ENCODE measurements at regions not wholly inside any gene's neighbourhood (a gene's known extent, or its start where the extent isn't known, plus 50 kb on each side); places are given as distances from the start of the nearest gene placed in this dataset.

- no peaks in the 10 kb centered on the region for H3K27me3 ChIP-seq (ENCODE audit: control insufficient read depth in 2 of 2, insufficient read depth in 2 of 2, low read length in 2 of 2)
- CTCF ChIA-PET (ENCODE audit: low intra/inter-chr PET ratio) = no interaction called here
- no peaks in the 10 kb centered on the region for H4K20me1 ChIP-seq (replicated peaks; ENCODE audit: control insufficient read depth, insufficient read depth, low read length)
- POLR2A ChIA-PET = no interaction called here
- no peaks in the 10 kb centered on the region for H3K79me2 ChIP-seq (ENCODE audit: control insufficient read depth, insufficient read depth, low read length)
- in situ Hi-C loops (cut with MboI) (no loop called here), intact Hi-C loops (cut with micrococcal nuclease) (no loop called here)
- no peak overlapping the region for H2AFZ ChIP-seq (ENCODE audit: low read depth, low read length)
- no peaks in the 10 kb centered on the region for H3K9me1 ChIP-seq (ENCODE audit: control insufficient read depth, insufficient read depth, low read length)
- FAIRE-seq = no peak
- no peak overlapping the region for H3K4me2 ChIP-seq (ENCODE audit: insufficient read depth, low read length)
- H3K27ac ChIP-seq (ENCODE audit: extremely low read depth, low read depth, low read length) = no peak overlapping the region
- DNase-seq (ENCODE audit: extremely low read depth in 1 of 4, low spot score in 3 of 4) = no peak
- no peak overlapping the region for H3K4me3 ChIP-seq
- ATAC-seq = no peak
- no peaks in the 10 kb centered on the region for H3K9me3 ChIP-seq (replicated peaks; ENCODE audit: control insufficient read depth, insufficient read depth, low read depth, low read length)
- no peaks in the 10 kb centered on the region for H3K36me3 ChIP-seq (ENCODE audit: control insufficient read depth, insufficient read depth, low read length)
- TF ChIP-seq NFIC (IDR thresholded peaks at IDR 0.05) = no peak
- TF ChIP-seq CXXC5 (CRISPR knock-in tag; IDR thresholded peaks at IDR 0.05) = no peak
- no peak for TF ChIP-seq GATAD2B (IDR thresholded peaks at IDR 0.05; ENCODE audit: borderline replicate concordance)
- no peak for TF ChIP-seq ETV5 (CRISPR knock-in tag; IDR thresholded peaks at IDR 0.05; ENCODE audit: low read depth)
- TF ChIP-seq PHF8 (IDR thresholded peaks at IDR 0.05; ENCODE audit: borderline replicate concordance, low read length) = no peak
- TF ChIP-seq ZNF197 (CRISPR knock-in tag; IDR thresholded peaks at IDR 0.05; ENCODE audit: low read depth) = no peak
- no peak for TF ChIP-seq ZNF143 (CRISPR knock-in tag; IDR thresholded peaks at IDR 0.05)
- TF ChIP-seq ZNF76 (CRISPR knock-in tag; IDR thresholded peaks at IDR 0.05; ENCODE audit: borderline replicate concordance) = no peak
- TF ChIP-seq FOXK2 (conservative IDR thresholded peaks at IDR 0.05 in 1 of 2, IDR thresholded peaks at IDR 0.05 in 1 of 2; ENCODE audit: low read depth in 2 of 2) = no peak
- TF ChIP-seq E2F4 (CRISPR knock-in tag; IDR thresholded peaks at IDR 0.05; ENCODE audit: low read depth) = no peak
- no peak for TF ChIP-seq SUPT5H (IDR thresholded peaks at IDR 0.05)
- no peak for TF ChIP-seq TFAM (CRISPR knock-in tag; conservative IDR thresholded peaks at IDR 0.05)
- no peak for TF ChIP-seq ZBTB26 (CRISPR knock-in tag; IDR thresholded peaks at IDR 0.05)
- TF ChIP-seq SLC30A9 (CRISPR knock-in tag; IDR thresholded peaks at IDR 0.05) = no peak
- TF ChIP-seq ZNF584 (CRISPR knock-in tag; IDR thresholded peaks at IDR 0.05; ENCODE audit: low read depth) = no peak
- no peak overlapping the region for H3K9ac ChIP-seq (ENCODE audit: insufficient read depth in 1 of 2, low read depth in 2 of 2, low read length in 2 of 2)
- H3K4me1 ChIP-seq (replicated peaks in 1 of 2; ENCODE audit: control insufficient read depth in 2 of 2, insufficient read depth in 2 of 2, low read length in 2 of 2) = no peaks in the 10 kb centered on the region
- no TSS peak for BruUV-seq (replicated peaks)
Measured at GRCh38 chr9:32278991-32279390, 105.5 kb upstream of the ACO1 start.

Measured in K562 (cell line).